Immature natural killer cell (primary cell): ENCODE measurements at regions not wholly inside any gene's neighbourhood (a gene's known extent, or its start where the extent isn't known, plus 50 kb on each side); places are given as distances from the start of the nearest gene placed in this dataset.

ENCODE experiments used
- DNase-seq, 3 donors: peaks; one replicate each; pipeline ENCODE4 v3.0.0; 2022; ENCODE audit warnings: mixed read lengths in 1 of 3
- H3K27ac Mint-ChIP-seq, 6 donors: one replicate each; pipeline ENCODE4 v1.8.0; 2020; ENCODE audit warnings: mixed read lengths in 6 of 6, mild to moderate bottlenecking in 5 of 6, inconsistent platforms in 4 of 6, moderate library complexity in 3 of 6
- H3K27me3 Mint-ChIP-seq, 3 donors: one replicate each; pipeline ENCODE4 v1.8.0; 2020 to 2021; ENCODE audit warnings: low read depth in 3 of 3, mild to moderate bottlenecking in 3 of 3, mixed read lengths in 3 of 3, moderate library complexity in 3 of 3, inconsistent platforms in 1 of 3
- H3K36me3 Mint-ChIP-seq, 3 donors: one replicate each; pipeline ENCODE4 v1.8.0; 2020; ENCODE audit warnings: mixed read lengths in 3 of 3, inconsistent platforms in 2 of 3, mild to moderate bottlenecking in 2 of 3
- H3K4me1 Mint-ChIP-seq, 2 donors: one replicate each; pipeline ENCODE4 v1.8.0; 2020; ENCODE audit warnings: inconsistent platforms in 2 of 2, mild to moderate bottlenecking in 2 of 2, mixed read lengths in 2 of 2, moderate library complexity in 1 of 2
- H3K4me3 Mint-ChIP-seq, 5 donors: one replicate each; pipeline ENCODE4 v1.8.0; 2020; ENCODE audit warnings: mild to moderate bottlenecking in 5 of 5, mixed read lengths in 5 of 5, inconsistent platforms in 3 of 5, moderate library complexity in 3 of 5
- H3K9me3 Mint-ChIP-seq, 6 donors: one replicate each; pipeline ENCODE4 v1.8.0; 2020; ENCODE audit warnings: mild to moderate bottlenecking in 6 of 6, mixed read lengths in 6 of 6, inconsistent platforms in 4 of 6, moderate library complexity in 3 of 6

GRCh38 chr3:106610362-106610959 is 741.6 kb upstream of the CBLB start:
- Mint-ChIP-seq H3K27ac (no peak overlapping the region), H3K9me3 (no peaks in the 10 kb centered on the region), H3K4me1 (peaks cover 0 to 6% of the 10 kb centered on the region in 2 donors), H3K36me3 (no peaks in the 10 kb centered on the region), H3K4me3 (no peak overlapping the region), H3K27me3 (peaks cover 0 to 2% (median 0%) of the 10 kb centered on the region in 3 donors)
- DNase-seq = no peak

- H3K36me3 Mint-ChIP-seq = no peaks in the 10 kb centered on the region
- no peaks in the 10 kb centered on the region for H3K9me3 Mint-ChIP-seq
- H3K27ac Mint-ChIP-seq = no peak overlapping the region
- H3K4me3 Mint-ChIP-seq = no peak overlapping the region
- peaks cover 0 to 6% of the 10 kb centered on the region in 2 donors for H3K4me1 Mint-ChIP-seq
- no peak for DNase-seq
- peaks cover 0 to 2% (median 0%) of the 10 kb centered on the region in 3 donors for H3K27me3 Mint-ChIP-seq
Measured at GRCh38 chr3:106611116-106611515, 742.3 kb upstream of the CBLB start.

- H3K27ac Mint-ChIP-seq = no peak overlapping the region
- DNase-seq = no peak
- no peaks in the 10 kb centered on the region for H3K27me3 Mint-ChIP-seq
- H3K36me3 Mint-ChIP-seq = no peaks in the 10 kb centered on the region
- H3K9me3 Mint-ChIP-seq = no peaks in the 10 kb centered on the region
- H3K4me3 Mint-ChIP-seq = no peak overlapping the region
- H3K4me1 Mint-ChIP-seq = peaks cover 0 to 6% of the 10 kb centered on the region in 2 donors
Measured at GRCh38 chr3:106611841-106612240, 743.0 kb upstream of the CBLB start.

- Mint-ChIP-seq H3K9me3 (peaks cover 0 to 2% (median 0%) of the 10 kb centered on the region in 6 donors), H3K4me1 (no peaks in the 10 kb centered on the region), H3K27ac (no peak overlapping the region), H3K4me3 (no peak overlapping the region), H3K36me3 (no peaks in the 10 kb centered on the region), H3K27me3 (peaks cover 0 to 6% (median 0%) of the 10 kb centered on the region in 3 donors)
- no peak for DNase-seq
Measured at GRCh38 chr3:106616556-106616955, 747.7 kb upstream of the CBLB start.

- Mint-ChIP-seq H3K9me3 (peaks cover 0 to 2% (median 0%) of the 10 kb centered on the region in 6 donors), H3K4me3 (no peak overlapping the region), H3K27ac (no peak overlapping the region), H3K4me1 (no peaks in the 10 kb centered on the region), H3K27me3 (peaks cover 0 to 7% (median 0%) of the 10 kb centered on the region in 3 donors), H3K36me3 (no peaks in the 10 kb centered on the region)
- DNase-seq = no peak
Measured at GRCh38 chr3:106617276-106617675, 748.5 kb upstream of the CBLB start.

GRCh38 chr3:106620646-106621045 is 751.8 kb upstream of the CBLB start:
- H3K27ac Mint-ChIP-seq = no peak overlapping the region
- no peaks in the 10 kb centered on the region for H3K4me1 Mint-ChIP-seq
- no peak overlapping the region for H3K4me3 Mint-ChIP-seq
- peaks cover 0 to 13% (median 4%) of the 10 kb centered on the region in 6 donors for H3K9me3 Mint-ChIP-seq
- H3K27me3 Mint-ChIP-seq = peaks cover 0 to 7% (median 7%) of the 10 kb centered on the region in 3 donors
- H3K36me3 Mint-ChIP-seq = peaks cover 0 to 11% (median 4%) of the 10 kb centered on the region in 3 donors
- DNase-seq = no peak

- peaks cover 0 to 11% (median 4%) of the 10 kb centered on the region in 3 donors for H3K36me3 Mint-ChIP-seq
- H3K4me1 Mint-ChIP-seq = no peaks in the 10 kb centered on the region
- H3K27ac Mint-ChIP-seq = no peak overlapping the region
- peaks cover 3 to 7% (median 7%) of the 10 kb centered on the region in 3 donors for H3K27me3 Mint-ChIP-seq
- no peak for DNase-seq
- no peak overlapping the region for H3K4me3 Mint-ChIP-seq
- H3K9me3 Mint-ChIP-seq = peaks cover 0 to 13% (median 4%) of the 10 kb centered on the region in 6 donors
Measured at GRCh38 chr3:106624154-106624553, 753.1 kb upstream of the CCDC54 start.

GRCh38 chr3:106628407-106628806 is 748.8 kb upstream of the CCDC54 start:
- H3K9me3 Mint-ChIP-seq = peaks cover 0 to 13% (median 4%) of the 10 kb centered on the region in 6 donors
- H3K4me3 Mint-ChIP-seq = no peak overlapping the region
- H3K27me3 Mint-ChIP-seq = peaks cover 2 to 5% (median 3%) of the 10 kb centered on the region in 3 donors
- no peak overlapping the region for H3K27ac Mint-ChIP-seq
- peaks cover 0 to 11% (median 4%) of the 10 kb centered on the region in 3 donors for H3K36me3 Mint-ChIP-seq
- no peaks in the 10 kb centered on the region for H3K4me1 Mint-ChIP-seq
- DNase-seq = no peak

GRCh38 chr3:106629215-106629832 is 747.9 kb upstream of the CCDC54 start:
- H3K36me3 Mint-ChIP-seq = peaks cover 0 to 3% (median 0%) of the 10 kb centered on the region in 3 donors
- peaks cover 0 to 4% (median 0%) of the 10 kb centered on the region in 6 donors for H3K9me3 Mint-ChIP-seq
- H3K4me3 Mint-ChIP-seq = no peak overlapping the region
- no peak overlapping the region for H3K27ac Mint-ChIP-seq
- no peak for DNase-seq
- H3K27me3 Mint-ChIP-seq = peaks cover 2 to 5% (median 3%) of the 10 kb centered on the region in 3 donors
- no peaks in the 10 kb centered on the region for H3K4me1 Mint-ChIP-seq

- H3K9me3 Mint-ChIP-seq = no peaks in the 10 kb centered on the region
- no peak for DNase-seq
- H3K36me3 Mint-ChIP-seq = no peaks in the 10 kb centered on the region
- peaks cover 2 to 5% (median 4%) of the 10 kb centered on the region in 3 donors for H3K27me3 Mint-ChIP-seq
- no peak overlapping the region for H3K27ac Mint-ChIP-seq
- H3K4me1 Mint-ChIP-seq = no peaks in the 10 kb centered on the region
- H3K4me3 Mint-ChIP-seq = no peak overlapping the region
Measured at GRCh38 chr3:106631373-106632108, 745.7 kb upstream of the CCDC54 start.

GRCh38 chr3:106635271-106635670 is 742.0 kb upstream of the CCDC54 start:
- Mint-ChIP-seq H3K27me3 (peaks cover 0 to 4% (median 2%) of the 10 kb centered on the region in 3 donors), H3K9me3 (peaks cover 0 to 2% (median 0%) of the 10 kb centered on the region in 6 donors), H3K4me1 (no peaks in the 10 kb centered on the region), H3K36me3 (no peaks in the 10 kb centered on the region), H3K27ac (no peak overlapping the region), H3K4me3 (no peak overlapping the region)
- no peak for DNase-seq

GRCh38 chr3:106635826-106636225 is 741.4 kb upstream of the CCDC54 start:
- Mint-ChIP-seq H3K27ac (no peak overlapping the region), H3K9me3 (peaks cover 0 to 2% (median 0%) of the 10 kb centered on the region in 6 donors), H3K36me3 (no peaks in the 10 kb centered on the region), H3K4me3 (no peak overlapping the region), H3K27me3 (peaks cover 0 to 4% (median 2%) of the 10 kb centered on the region in 3 donors), H3K4me1 (no peaks in the 10 kb centered on the region)
- DNase-seq = no peak

GRCh38 chr3:106640353-106640752 is 736.9 kb upstream of the CCDC54 start:
- Mint-ChIP-seq H3K27me3 (peaks cover 0 to 3% (median 2%) of the 10 kb centered on the region in 3 donors), H3K4me3 (no peak overlapping the region), H3K36me3 (no peaks in the 10 kb centered on the region), H3K27ac (no peak overlapping the region), H3K9me3 (peaks cover 0 to 3% (median 0%) of the 10 kb centered on the region in 6 donors), H3K4me1 (no peaks in the 10 kb centered on the region)
- no peak for DNase-seq

GRCh38 chr3:106642161-106642560 is 735.1 kb upstream of the CCDC54 start:
- DNase-seq = no peak
- Mint-ChIP-seq H3K4me1 (no peaks in the 10 kb centered on the region), H3K36me3 (no peaks in the 10 kb centered on the region), H3K27ac (no peak overlapping the region), H3K9me3 (peaks cover 0 to 3% (median 0%) of the 10 kb centered on the region in 6 donors), H3K27me3 (peaks cover 0 to 3% (median 2%) of the 10 kb centered on the region in 3 donors), H3K4me3 (no peak overlapping the region)
